SK-N-SH treated with all-trans-retinoic acid at 6 μM for 48 hours (cell line): ENCODE measurements at regions not wholly inside any gene's neighbourhood (a gene's known extent, or its start where the extent isn't known, plus 50 kb on each side); places are given as distances from the start of the nearest gene placed in this dataset.

Source experiments
- ESRRG ChIP-seq: fragments of 250-450 bp; sonication (Bioruptor Pico); IDR thresholded peaks from 2 replicates; pipeline ENCODE4 v1.6.1; 2021; ENCODE audit warnings: mild to moderate bottlenecking
- ZC3H10 ChIP-seq: fragments of 250-450 bp; sonication (Bioruptor Pico); IDR thresholded peaks from 2 replicates; pipeline ENCODE4 v1.5.1; 2021; ENCODE audit warnings: mild to moderate bottlenecking, moderate library complexity
- ZFP3 ChIP-seq: fragments of 250-450 bp; sonication (Bioruptor Pico); IDR thresholded peaks from 2 replicates; pipeline ENCODE4 v1.5.0; 2020; ENCODE audit warnings: mild to moderate bottlenecking, moderate library complexity
- ZFP30 ChIP-seq: fragments of 450-650 bp; formaldehyde crosslinking; IDR thresholded peaks from 2 replicates; pipeline ENCODE4 v1.5.0; 2022; ENCODE audit warnings: mild to moderate bottlenecking, moderate library complexity

DNA sequence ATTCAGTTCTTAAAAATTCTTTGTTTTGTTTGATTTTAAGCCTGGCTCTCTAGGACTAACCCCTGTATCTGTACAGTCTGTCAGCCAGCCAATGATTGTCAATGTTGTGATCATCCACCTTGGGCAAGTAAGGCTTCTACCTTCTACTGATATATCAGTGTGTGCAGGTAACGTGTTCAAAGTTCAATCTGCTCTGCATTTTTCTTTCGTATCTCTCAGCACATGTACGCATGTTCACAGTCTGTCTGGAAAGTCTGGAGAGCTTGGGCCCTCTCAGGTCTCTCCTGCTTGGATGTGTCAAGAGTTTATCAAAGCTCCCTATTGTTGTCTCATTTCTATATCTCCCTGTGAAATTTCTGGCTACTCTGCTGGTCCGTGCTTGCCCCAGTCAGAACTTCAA is 138.6 kb upstream of the VRK1 start:
- TF ChIP-seq ESRRG (no peak), ZFP30 (CRISPR knock-in tag) (no peak), ZFP3 (CRISPR knock-in tag) (no peak), ZC3H10 (CRISPR knock-in tag) (no peak)
